Gastrocnemius medialis (tissue), 4 donors: ENCODE measurements at regions not wholly inside any gene's neighbourhood (a gene's known extent, or its start where the extent isn't known, plus 50 kb on each side); places are given as distances from the start of the nearest gene placed in this dataset.
A peak's percentile ranks its signal among the peaks of the same experiment; 100 is the strongest.

ENCODE experiments used
- ATAC-seq, 2 donors: fragments of 150-250 bp; one replicate each; pipeline ENCODE4 v1.9.1; 2016
- DNase-seq, 2 donors: peaks; one replicate each; pipeline ENCODE4 v3.0.0-alpha.2; 2019
- H3K27ac ChIP-seq, 4 donors: fragments of 200-600 bp; sonication (generic); 1 replicate in 1 of 4; 2 replicates in 3 of 4; pipeline ENCODE4 v1.5.1; 2016 to 2018; ENCODE audit warnings: mild to moderate bottlenecking in 2 of 4, moderate library complexity in 1 of 4
- H3K27me3 ChIP-seq, 3 donors: fragments of 200-600 bp; sonication (generic) in 2 of 3; 1 replicate in 1 of 3; 2 replicates in 2 of 3; pipeline versions ENCODE4 v1.5.1 to v1.6.0; 2016 to 2019; ENCODE audit warnings: mild to moderate bottlenecking in 1 of 3, moderate library complexity in 1 of 3
- H3K36me3 ChIP-seq, 2 donors: fragments of 200-600 bp; sonication (generic) in 1 of 2; one replicate each; pipeline ENCODE4 v1.5.1; 2017 to 2018
- H3K4me1 ChIP-seq, 2 donors: fragments of 200-600 bp; sonication (generic) in 1 of 2; one replicate each; pipeline ENCODE4 v1.5.1; 2016 to 2017; ENCODE audit warnings: mild to moderate bottlenecking in 2 of 2
- H3K4me3 ChIP-seq, 4 donors: fragments of 200-600 bp; sonication (generic) in 3 of 4; 1 replicate in 1 of 4; 2 replicates in 3 of 4; pipeline ENCODE4 v1.5.1; 2016 to 2019; ENCODE audit warnings: mild to moderate bottlenecking in 2 of 4
- H3K9me3 ChIP-seq, 3 donors: fragments of 200-600 bp; sonication (generic) in 2 of 3; 1 replicate in 1 of 3; 2 replicates in 2 of 3; pipeline ENCODE4 v1.5.1; 2016 to 2019
- CTCF ChIP-seq, 5 experiments: fragments of 450-650 bp in 3 of 5; fragments of 200-600 bp in 2 of 5; sonication (generic) in 2 of 5; IDR thresholded peaks in 4 of 5; conservative IDR thresholded peaks in 1 of 5; 1 replicate in 4 of 5; 2 replicates in 1 of 5; pipeline ENCODE4 v1.5.1; 2016 to 2019; ENCODE audit warnings: antibody characterized with exemption in 5 of 5, mild to moderate bottlenecking in 3 of 5, moderate library complexity in 3 of 5
- POLR2A ChIP-seq, 2 donors: fragments of 450-650 bp; IDR thresholded peaks; one replicate each; pipeline ENCODE4 v1.6.1; 2017; ENCODE audit warnings: antibody characterized with exemption in 2 of 2, mild to moderate bottlenecking in 2 of 2, moderate library complexity in 2 of 2
- in situ Hi-C, 4 donors: fragments of 200-750 bp; cut with MboI; loops; one replicate each; pipeline versions ENCODE4 v1.15.0 to v1.8.0; 2017; ENCODE audit warnings: low sequenced_read_pairs in 4 of 4
- intact Hi-C: fragments of 100-400 bp; cut with DNase I; formaldehyde crosslinking; loops from one replicate; pipeline ENCODE4 v1.15.1; 2023; ENCODE audit warnings: low total_unique reads

GRCh38 chrX:39145859-39146258 lies 344.6 kb downstream of the MID1IP1 start:
- Histone ChIP-seq H3K27ac (peak overlapping the region in 1 of 4 donors; percentile 54), H3K4me3 (no peak overlapping the region), H3K27me3 (no peaks in the 10 kb centered on the region), H3K36me3 (no peaks in the 10 kb centered on the region), H3K4me1 (peaks cover 4 to 17% of the 10 kb centered on the region in 2 donors), H3K9me3 (no peaks in the 10 kb centered on the region)
- intact Hi-C loops, result loop anchor here (5.0 kb wide), 1 partner anchor 79 kb away; no protein-coding TSS in a partner anchor
- peak; percentile 52 to 70 for ATAC-seq
- in situ Hi-C loops, result loop anchor here in 3 of 4 donors (10.0 to 25.0 kb wide), 4 partner anchors 151 to 391 kb away; no protein-coding TSS in a partner anchor
- TF ChIP-seq CTCF (IDR thresholded peaks at IDR 0.05 in 4 of 5, conservative IDR thresholded peaks at IDR 0.05 in 1 of 5) (no peak), POLR2A (IDR thresholded peaks at IDR 0.05) (no peak)
- no peak for DNase-seq

- no peaks in the 10 kb centered on the region for H3K9me3 ChIP-seq
- H3K4me1 ChIP-seq, result peaks cover 4 to 11% of the 10 kb centered on the region in 2 donors
- in situ Hi-C loops, result loop anchor here in 3 of 4 donors (10.0 to 25.0 kb wide), 4 partner anchors 155 to 395 kb away; no protein-coding TSS in a partner anchor
- no peak overlapping the region for H3K27ac ChIP-seq
- H3K36me3 ChIP-seq, result no peaks in the 10 kb centered on the region
- H3K4me3 ChIP-seq, result no peak overlapping the region
- TF ChIP-seq POLR2A (IDR thresholded peaks at IDR 0.05), result no peak
- peak; percentile 34 to 70 (median 67) for TF ChIP-seq CTCF (IDR thresholded peaks at IDR 0.05 in 4 of 5, conservative IDR thresholded peaks at IDR 0.05 in 1 of 5)
- ATAC-seq (peak; percentile 65 to 88), DNase-seq (peak; percentile 27 to 63)
- intact Hi-C loops, result loop anchor here (2.0 to 5.0 kb wide), 4 partner anchors 82 to 397 kb away; partner anchors contain the start of gene MID1IP1
- H3K27me3 ChIP-seq, result no peaks in the 10 kb centered on the region
Observed at GRCh38 chrX:39149761-39150160, 348.5 kb downstream of the MID1IP1 start.

- Histone ChIP-seq H3K4me1 (peaks cover 4 to 11% of the 10 kb centered on the region in 2 donors), H3K9me3 (no peaks in the 10 kb centered on the region), H3K27me3 (no peaks in the 10 kb centered on the region), H3K27ac (no peak overlapping the region), H3K36me3 (no peaks in the 10 kb centered on the region), H3K4me3 (no peak overlapping the region)
- in situ Hi-C loops, result no loop called here
- no peak for TF ChIP-seq POLR2A (IDR thresholded peaks at IDR 0.05)
- TF ChIP-seq CTCF (IDR thresholded peaks at IDR 0.05 in 4 of 5, conservative IDR thresholded peaks at IDR 0.05 in 1 of 5), result no peak
- intact Hi-C loops, result loop anchor here (5.0 kb wide), 2 partner anchors 163 to 398 kb away; no protein-coding TSS in a partner anchor
- no peak for ATAC-seq
- DNase-seq, result no peak
Observed at GRCh38 chrX:39150220-39150619, 349.0 kb downstream of the MID1IP1 start.

- Histone ChIP-seq H3K36me3 (no peaks in the 10 kb centered on the region), H3K4me3 (no peak overlapping the region), H3K27me3 (no peaks in the 10 kb centered on the region), H3K9me3 (no peaks in the 10 kb centered on the region), H3K4me1 (peaks cover 4 to 11% of the 10 kb centered on the region in 2 donors), H3K27ac (no peak overlapping the region)
- DNase-seq (no peak), ATAC-seq (no peak)
- intact Hi-C loops, result loop anchor here (5.0 kb wide), 2 partner anchors 163 to 398 kb away; no protein-coding TSS in a partner anchor
- in situ Hi-C loops, result no loop called here
- TF ChIP-seq POLR2A (IDR thresholded peaks at IDR 0.05) (no peak), CTCF (IDR thresholded peaks at IDR 0.05 in 4 of 5, conservative IDR thresholded peaks at IDR 0.05 in 1 of 5) (no peak)
Observed at GRCh38 chrX:39150621-39151020, 349.4 kb downstream of the MID1IP1 start.
